ENCODE measurements at regions not wholly inside any gene's neighbourhood (a gene's known extent, or its start where the extent isn't known, plus 50 kb on each side); places are given as distances from the start of the nearest gene placed in this dataset.

DNA sequence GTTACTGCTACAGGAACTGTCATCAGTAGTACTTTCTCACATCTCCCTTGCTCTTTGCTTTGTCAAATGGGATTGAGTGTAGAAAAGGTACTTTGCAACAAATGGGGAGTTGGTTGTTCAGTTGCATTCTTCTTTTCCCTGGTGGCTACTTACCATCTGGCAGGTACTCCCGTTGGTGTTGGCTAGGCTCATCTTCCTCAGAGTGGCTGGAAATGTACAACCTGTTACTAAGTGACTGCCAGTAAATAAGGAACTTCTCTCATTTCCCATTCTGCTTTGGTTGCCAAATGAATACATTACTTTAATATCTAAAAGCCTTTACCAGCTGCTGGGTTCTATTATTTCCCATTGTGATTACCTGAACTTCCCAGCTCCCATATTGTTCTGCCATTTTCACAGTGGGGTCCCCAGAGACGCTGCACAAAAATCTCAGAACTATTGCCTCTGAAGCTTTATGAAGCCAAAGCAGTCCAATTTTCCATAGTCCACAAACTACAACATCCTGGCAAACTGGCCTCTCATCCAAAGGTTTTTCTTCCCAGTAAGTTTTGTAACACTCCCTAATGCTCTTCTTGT lies 229.7 kb upstream of the HTR1E start:
- TF ChIP-seq CSDC2 (CRISPR knock-in tag; IDR thresholded peaks at IDR 0.05) (no peak), ZFP3 (CRISPR knock-in tag; IDR thresholded peaks at IDR 0.05) (no peak), OSR1 (CRISPR knock-in tag; IDR thresholded peaks at IDR 0.05) (no peak), ARNTL (CRISPR knock-in tag; IDR thresholded peaks at IDR 0.05; ENCODE audit: borderline replicate concordance, low read depth) (no peak), ZC3H10 (CRISPR knock-in tag; IDR thresholded peaks at IDR 0.05) (no peak), ZNF565 (CRISPR knock-in tag; conservative IDR thresholded peaks at IDR 0.05; ENCODE audit: low read depth) (no peak), TOX (CRISPR knock-in tag; IDR thresholded peaks at IDR 0.05; ENCODE audit: borderline replicate concordance) (no peak)
- TF ChIP-seq, protein P1, sequence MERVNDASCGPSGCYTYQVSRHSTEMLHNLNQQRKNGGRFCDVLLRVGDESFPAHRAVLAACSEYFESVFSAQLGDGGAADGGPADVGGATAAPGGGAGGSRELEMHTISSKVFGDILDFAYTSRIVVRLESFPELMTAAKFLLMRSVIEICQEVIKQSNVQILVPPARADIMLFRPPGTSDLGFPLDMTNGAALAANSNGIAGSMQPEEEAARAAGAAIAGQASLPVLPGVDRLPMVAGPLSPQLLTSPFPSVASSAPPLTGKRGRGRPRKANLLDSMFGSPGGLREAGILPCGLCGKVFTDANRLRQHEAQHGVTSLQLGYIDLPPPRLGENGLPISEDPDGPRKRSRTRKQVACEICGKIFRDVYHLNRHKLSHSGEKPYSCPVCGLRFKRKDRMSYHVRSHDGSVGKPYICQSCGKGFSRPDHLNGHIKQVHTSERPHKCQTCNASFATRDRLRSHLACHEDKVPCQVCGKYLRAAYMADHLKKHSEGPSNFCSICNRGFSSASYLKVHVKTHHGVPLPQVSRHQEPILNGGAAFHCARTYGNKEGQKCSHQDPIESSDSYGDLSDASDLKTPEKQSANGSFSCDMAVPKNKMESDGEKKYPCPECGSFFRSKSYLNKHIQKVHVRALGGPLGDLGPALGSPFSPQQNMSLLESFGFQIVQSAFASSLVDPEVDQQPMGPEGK (CRISPR knock-in tag; IDR thresholded peaks at IDR 0.05; ENCODE audit: borderline replicate concordance) = no peak
- TF ChIP-seq, protein P2, sequence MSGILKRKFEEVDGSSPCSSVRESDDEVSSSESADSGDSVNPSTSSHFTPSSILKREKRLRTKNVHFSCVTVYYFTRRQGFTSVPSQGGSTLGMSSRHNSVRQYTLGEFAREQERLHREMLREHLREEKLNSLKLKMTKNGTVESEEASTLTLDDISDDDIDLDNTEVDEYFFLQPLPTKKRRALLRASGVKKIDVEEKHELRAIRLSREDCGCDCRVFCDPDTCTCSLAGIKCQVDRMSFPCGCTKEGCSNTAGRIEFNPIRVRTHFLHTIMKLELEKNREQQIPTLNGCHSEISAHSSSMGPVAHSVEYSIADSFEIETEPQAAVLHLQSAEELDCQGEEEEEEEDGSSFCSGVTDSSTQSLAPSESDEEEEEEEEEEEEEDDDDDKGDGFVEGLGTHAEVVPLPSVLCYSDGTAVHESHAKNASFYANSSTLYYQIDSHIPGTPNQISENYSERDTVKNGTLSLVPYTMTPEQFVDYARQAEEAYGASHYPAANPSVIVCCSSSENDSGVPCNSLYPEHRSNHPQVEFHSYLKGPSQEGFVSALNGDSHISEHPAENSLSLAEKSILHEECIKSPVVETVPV (CRISPR knock-in tag; IDR thresholded peaks at IDR 0.05) = no peak
- TF ChIP-seq, protein P3, sequence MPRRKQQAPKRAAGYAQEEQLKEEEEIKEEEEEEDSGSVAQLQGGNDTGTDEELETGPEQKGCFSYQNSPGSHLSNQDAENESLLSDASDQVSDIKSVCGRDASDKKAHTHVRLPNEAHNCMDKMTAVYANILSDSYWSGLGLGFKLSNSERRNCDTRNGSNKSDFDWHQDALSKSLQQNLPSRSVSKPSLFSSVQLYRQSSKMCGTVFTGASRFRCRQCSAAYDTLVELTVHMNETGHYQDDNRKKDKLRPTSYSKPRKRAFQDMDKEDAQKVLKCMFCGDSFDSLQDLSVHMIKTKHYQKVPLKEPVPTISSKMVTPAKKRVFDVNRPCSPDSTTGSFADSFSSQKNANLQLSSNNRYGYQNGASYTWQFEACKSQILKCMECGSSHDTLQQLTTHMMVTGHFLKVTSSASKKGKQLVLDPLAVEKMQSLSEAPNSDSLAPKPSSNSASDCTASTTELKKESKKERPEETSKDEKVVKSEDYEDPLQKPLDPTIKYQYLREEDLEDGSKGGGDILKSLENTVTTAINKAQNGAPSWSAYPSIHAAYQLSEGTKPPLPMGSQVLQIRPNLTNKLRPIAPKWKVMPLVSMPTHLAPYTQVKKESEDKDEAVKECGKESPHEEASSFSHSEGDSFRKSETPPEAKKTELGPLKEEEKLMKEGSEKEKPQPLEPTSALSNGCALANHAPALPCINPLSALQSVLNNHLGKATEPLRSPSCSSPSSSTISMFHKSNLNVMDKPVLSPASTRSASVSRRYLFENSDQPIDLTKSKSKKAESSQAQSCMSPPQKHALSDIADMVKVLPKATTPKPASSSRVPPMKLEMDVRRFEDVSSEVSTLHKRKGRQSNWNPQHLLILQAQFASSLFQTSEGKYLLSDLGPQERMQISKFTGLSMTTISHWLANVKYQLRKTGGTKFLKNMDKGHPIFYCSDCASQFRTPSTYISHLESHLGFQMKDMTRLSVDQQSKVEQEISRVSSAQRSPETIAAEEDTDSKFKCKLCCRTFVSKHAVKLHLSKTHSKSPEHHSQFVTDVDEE (CRISPR knock-in tag; IDR thresholded peaks at IDR 0.05) = no peak
- TF ChIP-seq, protein P4, sequence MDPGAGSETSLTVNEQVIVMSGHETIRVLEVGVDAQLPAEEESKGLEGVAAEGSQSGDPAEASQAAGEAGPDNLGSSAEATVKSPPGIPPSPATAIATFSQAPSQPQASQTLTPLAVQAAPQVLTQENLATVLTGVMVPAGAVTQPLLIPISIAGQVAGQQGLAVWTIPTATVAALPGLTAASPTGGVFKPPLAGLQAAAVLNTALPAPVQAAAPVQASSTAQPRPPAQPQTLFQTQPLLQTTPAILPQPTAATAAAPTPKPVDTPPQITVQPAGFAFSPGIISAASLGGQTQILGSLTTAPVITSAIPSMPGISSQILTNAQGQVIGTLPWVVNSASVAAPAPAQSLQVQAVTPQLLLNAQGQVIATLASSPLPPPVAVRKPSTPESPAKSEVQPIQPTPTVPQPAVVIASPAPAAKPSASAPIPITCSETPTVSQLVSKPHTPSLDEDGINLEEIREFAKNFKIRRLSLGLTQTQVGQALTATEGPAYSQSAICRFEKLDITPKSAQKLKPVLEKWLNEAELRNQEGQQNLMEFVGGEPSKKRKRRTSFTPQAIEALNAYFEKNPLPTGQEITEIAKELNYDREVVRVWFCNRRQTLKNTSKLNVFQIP (CRISPR knock-in tag; IDR thresholded peaks at IDR 0.05; ENCODE audit: borderline replicate concordance, low read depth) = no peak

Measured in SK-N-SH treated with all-trans-retinoic acid at 6 μM for 48 hours (cell line).